ENCODE measurements at regions not wholly inside any gene's neighbourhood (a gene's known extent, or its start where the extent isn't known, plus 50 kb on each side); places are given as distances from the start of the nearest gene placed in this dataset.
"Not testable (repeated sequence)": the region's sequence is repeated elsewhere in the genome, so short reads cannot be mapped to it uniquely, and the experiment has no call there.

DNA sequence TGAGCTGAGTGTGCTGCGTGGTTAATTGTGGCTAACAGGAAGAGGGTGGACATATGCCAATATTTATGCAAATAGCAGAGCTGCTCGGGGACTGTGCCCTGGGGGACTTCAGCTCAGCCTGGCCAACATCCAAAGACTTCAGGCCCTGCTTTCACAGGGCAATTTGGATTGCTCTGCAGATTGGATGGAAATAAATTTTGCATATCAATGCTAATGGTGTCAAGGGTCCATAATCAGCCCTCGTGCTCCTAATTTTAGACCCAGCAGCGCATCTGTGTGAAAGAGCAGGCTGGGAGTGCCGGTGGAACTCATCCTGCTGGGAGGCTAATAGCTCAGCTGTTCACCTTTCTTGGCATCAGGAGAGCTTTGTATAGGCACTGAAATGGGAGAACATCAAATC is 270.1 kb downstream of the TCERG1L start:
- DNase-seq = no peak

DNA sequence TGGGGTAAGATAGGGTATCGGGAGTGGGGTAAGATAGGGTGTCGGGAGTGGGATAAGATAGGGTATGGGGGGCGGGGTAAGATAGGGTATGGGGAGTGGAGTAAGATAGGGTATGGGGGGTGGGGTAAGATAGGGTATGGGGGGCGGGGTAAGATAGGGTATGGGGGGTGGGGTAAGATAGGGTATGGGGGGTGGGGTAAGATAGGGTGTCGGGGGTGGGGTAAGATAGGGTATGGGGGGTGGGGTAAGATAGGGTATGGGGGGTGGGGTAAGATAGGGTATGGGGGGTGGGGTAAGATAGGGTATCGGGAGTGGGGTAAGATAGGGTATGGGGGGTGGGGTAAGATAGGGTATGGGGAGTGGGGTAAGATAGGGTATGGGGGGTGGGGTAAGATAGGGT is 269.5 kb downstream of the TCERG1L start:
- not testable (repeated sequence) for DNase-seq
